ENCODE measurements at regions not wholly inside any gene's neighbourhood (a gene's known extent, or its start where the extent isn't known, plus 50 kb on each side); places are given as distances from the start of the nearest gene placed in this dataset.

DNA sequence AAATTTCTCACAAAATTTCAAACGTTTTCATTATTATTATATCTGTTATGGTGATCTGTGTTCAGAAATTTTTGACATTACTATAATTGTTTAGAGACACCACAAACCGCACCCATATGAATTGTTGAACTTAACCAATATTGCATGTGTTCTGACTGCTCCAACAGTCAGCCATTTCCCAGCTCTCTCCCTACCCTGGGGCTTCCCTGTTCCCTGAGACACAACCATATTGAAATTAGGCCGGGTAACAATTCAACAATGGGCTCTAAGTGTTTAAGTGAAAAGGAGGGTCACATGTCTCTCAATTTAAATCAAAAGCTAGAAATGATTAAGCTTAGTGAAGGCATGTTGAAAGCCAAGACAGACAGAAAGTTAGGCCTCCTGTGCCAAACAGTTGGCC, 424.0 kb downstream of the DSC3 start:
- ATAC-seq (ENCODE audit: insufficient read depth, low read depth) (no peak), DNase-seq (no peak)
- Histone ChIP-seq H3K79me2 (ENCODE audit: insufficient read depth, low read length) (no peaks in the 10 kb centered on the region), H3K4me1 (ENCODE audit: insufficient read depth, low read length) (no peaks in the 10 kb centered on the region), H3K36me3 (ENCODE audit: insufficient read depth, low read length) (no peaks in the 10 kb centered on the region), H4K20me1 (ENCODE audit: insufficient read depth, low read length) (no peaks in the 10 kb centered on the region), H3K9ac (ENCODE audit: low read depth, low read length) (no peak overlapping the region), H3K27ac (ENCODE audit: low read length) (no peak overlapping the region), H3K9me3 (ENCODE audit: insufficient read depth, low read length, severe bottlenecking) (no peaks in the 10 kb centered on the region), H2AFZ (ENCODE audit: low read depth, low read length) (no peak overlapping the region), H3K4me2 (ENCODE audit: insufficient read depth, low read length) (no peak overlapping the region), H3K27me3 (ENCODE audit: insufficient read depth, low read length, poor library complexity) (no peaks in the 10 kb centered on the region), H3K4me3 (ENCODE audit: low read depth in 1 of 2, low read length in 2 of 2) (no peak overlapping the region)
- no peak for TF ChIP-seq EZH2 (IDR thresholded peaks at IDR 0.05; ENCODE audit: borderline replicate concordance, low read depth, low read length, severe bottlenecking)
- no peak for TF ChIP-seq CTCF (IDR thresholded peaks at IDR 0.05; ENCODE audit: borderline replicate concordance, extremely low read depth, low read length, poor library complexity, severe bottlenecking)

- no peak overlapping the region for H3K4me3 ChIP-seq (ENCODE audit: low read depth in 1 of 2, low read length in 2 of 2)
- no peaks in the 10 kb centered on the region for H3K79me2 ChIP-seq (ENCODE audit: insufficient read depth, low read length)
- ATAC-seq (ENCODE audit: insufficient read depth, low read depth) (no peak), DNase-seq (no peak)
- TF ChIP-seq CTCF (IDR thresholded peaks at IDR 0.05; ENCODE audit: borderline replicate concordance, extremely low read depth, low read length, poor library complexity, severe bottlenecking) (no peak), EZH2 (IDR thresholded peaks at IDR 0.05; ENCODE audit: borderline replicate concordance, low read depth, low read length, severe bottlenecking) (no peak)
- no peak overlapping the region for H3K27ac ChIP-seq (ENCODE audit: low read length)
- H3K36me3 ChIP-seq (ENCODE audit: insufficient read depth, low read length): no peaks in the 10 kb centered on the region
- no peaks in the 10 kb centered on the region for H3K27me3 ChIP-seq (ENCODE audit: insufficient read depth, low read length, poor library complexity)
- no peak overlapping the region for H2AFZ ChIP-seq (ENCODE audit: low read depth, low read length)
- H3K4me1 ChIP-seq (ENCODE audit: insufficient read depth, low read length): no peaks in the 10 kb centered on the region
- no peak overlapping the region for H3K4me2 ChIP-seq (ENCODE audit: insufficient read depth, low read length)
- H3K9me3 ChIP-seq (ENCODE audit: insufficient read depth, low read length, severe bottlenecking): no peaks in the 10 kb centered on the region
- no peaks in the 10 kb centered on the region for H4K20me1 ChIP-seq (ENCODE audit: insufficient read depth, low read length)
- no peak overlapping the region for H3K9ac ChIP-seq (ENCODE audit: low read depth, low read length)
Measured at GRCh38 chr18:30616414-30616813, 426.1 kb downstream of the DSC3 start.

DNA sequence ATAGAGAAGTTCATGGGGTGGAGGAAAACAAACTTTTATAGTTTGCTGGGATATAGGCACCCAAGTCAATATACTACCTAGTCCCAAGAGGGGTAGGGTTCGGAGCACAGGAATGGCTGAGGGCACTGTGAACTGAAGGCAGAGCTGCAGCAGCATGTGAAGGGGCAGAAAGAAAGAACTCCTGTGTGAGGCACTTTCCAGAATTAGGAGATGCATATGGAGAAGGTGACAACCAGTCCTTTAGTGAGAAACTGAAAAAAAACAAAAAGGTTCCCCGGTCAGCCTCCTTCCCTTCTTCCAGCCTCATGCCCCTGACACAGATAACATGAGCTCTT, 429.1 kb downstream of the DSC3 start:
- Histone ChIP-seq H3K79me2 (ENCODE audit: insufficient read depth, low read length) (no peaks in the 10 kb centered on the region), H3K27me3 (ENCODE audit: insufficient read depth, low read length, poor library complexity) (no peaks in the 10 kb centered on the region), H3K27ac (ENCODE audit: low read length) (no peak overlapping the region), H3K9me3 (ENCODE audit: insufficient read depth, low read length, severe bottlenecking) (no peaks in the 10 kb centered on the region), H4K20me1 (ENCODE audit: insufficient read depth, low read length) (no peaks in the 10 kb centered on the region), H3K4me2 (ENCODE audit: insufficient read depth, low read length) (no peak overlapping the region), H3K9ac (ENCODE audit: low read depth, low read length) (no peak overlapping the region), H3K36me3 (ENCODE audit: insufficient read depth, low read length) (no peaks in the 10 kb centered on the region), H3K4me3 (ENCODE audit: low read depth in 1 of 2, low read length in 2 of 2) (no peak overlapping the region), H2AFZ (ENCODE audit: low read depth, low read length) (no peak overlapping the region), H3K4me1 (ENCODE audit: insufficient read depth, low read length) (no peaks in the 10 kb centered on the region)
- DNase-seq: no peak
- no peak for ATAC-seq (ENCODE audit: insufficient read depth, low read depth)
- TF ChIP-seq EZH2 (IDR thresholded peaks at IDR 0.05; ENCODE audit: borderline replicate concordance, low read depth, low read length, severe bottlenecking): no peak
- TF ChIP-seq CTCF (IDR thresholded peaks at IDR 0.05; ENCODE audit: borderline replicate concordance, extremely low read depth, low read length, poor library complexity, severe bottlenecking): no peak

DNA sequence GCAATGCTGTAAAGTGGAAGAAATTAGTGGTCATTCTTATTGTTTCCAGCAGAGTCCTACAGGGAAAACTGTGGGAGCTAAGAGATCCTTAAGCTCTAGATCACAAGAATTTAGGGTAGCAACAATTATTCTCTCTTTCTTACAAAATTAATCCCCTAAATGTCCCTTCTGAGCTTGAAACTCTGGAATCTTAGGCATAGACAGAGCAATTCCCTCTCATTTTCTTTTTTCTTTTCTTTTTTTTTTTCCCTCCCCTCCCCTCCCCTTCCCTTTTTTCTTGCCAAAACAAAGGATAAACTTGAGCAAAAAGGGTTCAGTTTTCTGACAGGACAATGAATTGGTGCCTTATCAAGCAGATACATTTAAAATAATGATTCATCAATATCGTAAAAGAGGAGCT, 441.0 kb downstream of the DSC3 start:
- ATAC-seq (ENCODE audit: insufficient read depth, low read depth) (no peak), DNase-seq (no peak)
- no peak overlapping the region for H2AFZ ChIP-seq (ENCODE audit: low read depth, low read length)
- no peaks in the 10 kb centered on the region for H3K27me3 ChIP-seq (ENCODE audit: insufficient read depth, low read length, poor library complexity)
- no peak overlapping the region for H3K4me2 ChIP-seq (ENCODE audit: insufficient read depth, low read length)
- no peaks in the 10 kb centered on the region for H3K4me1 ChIP-seq (ENCODE audit: insufficient read depth, low read length)
- H3K79me2 ChIP-seq (ENCODE audit: insufficient read depth, low read length): no peaks in the 10 kb centered on the region
- no peaks in the 10 kb centered on the region for H3K9me3 ChIP-seq (ENCODE audit: insufficient read depth, low read length, severe bottlenecking)
- H3K9ac ChIP-seq (ENCODE audit: low read depth, low read length): no peak overlapping the region
- H3K27ac ChIP-seq (ENCODE audit: low read length): no peak overlapping the region
- no peak for TF ChIP-seq EZH2 (IDR thresholded peaks at IDR 0.05; ENCODE audit: borderline replicate concordance, low read depth, low read length, severe bottlenecking)
- TF ChIP-seq CTCF (IDR thresholded peaks at IDR 0.05; ENCODE audit: borderline replicate concordance, extremely low read depth, low read length, poor library complexity, severe bottlenecking): no peak
- no peaks in the 10 kb centered on the region for H4K20me1 ChIP-seq (ENCODE audit: insufficient read depth, low read length)
- H3K4me3 ChIP-seq (ENCODE audit: low read depth in 1 of 2, low read length in 2 of 2): no peak overlapping the region
- H3K36me3 ChIP-seq (ENCODE audit: insufficient read depth, low read length): no peaks in the 10 kb centered on the region
